CD4-positive, alpha-beta T cell treated with Interleukin-17A for 1 hour (primary cell): ENCODE measurements at regions not wholly inside any gene's neighbourhood (a gene's known extent, or its start where the extent isn't known, plus 50 kb on each side); places are given as distances from the start of the nearest gene placed in this dataset.
A peak's percentile ranks its signal among the peaks of the same experiment; 100 is the strongest.

Experiments
- DNase-seq: peaks from one replicate; pipeline ENCODE4 v3.0.0-alpha.2; 2020

DNA sequence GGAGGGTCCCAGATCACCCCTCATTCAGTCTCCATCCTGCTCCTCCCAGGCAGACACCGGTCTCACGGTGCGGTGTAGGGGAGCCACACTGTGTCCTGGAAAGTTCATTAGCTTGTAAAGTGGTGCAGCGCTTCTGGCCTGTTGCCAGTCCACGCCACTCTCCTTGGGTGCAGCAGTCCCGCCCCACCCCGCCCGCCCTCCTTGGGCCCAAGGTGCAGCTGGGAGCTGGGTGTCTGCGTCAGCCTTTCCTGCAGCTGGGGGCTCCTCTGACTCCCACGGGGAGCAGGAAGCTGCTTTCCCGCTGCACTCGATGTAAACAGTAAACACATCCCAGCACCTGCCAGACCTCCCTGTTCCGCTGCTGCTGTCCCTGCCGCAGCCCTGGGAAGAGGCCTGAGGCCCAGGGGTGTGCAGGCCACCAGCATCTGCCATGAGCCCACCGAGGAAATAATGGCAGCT, 53.8 kb upstream of the ASB18 start:
- no peak for DNase-seq

- no peak for DNase-seq
Observed at GRCh38 chr2:236318401-236318800, 54.2 kb upstream of the ASB18 start.

- no peak for DNase-seq
Observed at GRCh38 chr2:236319036-236319435, 54.8 kb upstream of the ASB18 start.

GRCh38 chr2:236321415-236321814, 57.2 kb upstream of the ASB18 start:
- no peak for DNase-seq

GRCh38 chr2:236333417-236334121, 69.4 kb upstream of the ASB18 start:
- no peak for DNase-seq

DNA sequence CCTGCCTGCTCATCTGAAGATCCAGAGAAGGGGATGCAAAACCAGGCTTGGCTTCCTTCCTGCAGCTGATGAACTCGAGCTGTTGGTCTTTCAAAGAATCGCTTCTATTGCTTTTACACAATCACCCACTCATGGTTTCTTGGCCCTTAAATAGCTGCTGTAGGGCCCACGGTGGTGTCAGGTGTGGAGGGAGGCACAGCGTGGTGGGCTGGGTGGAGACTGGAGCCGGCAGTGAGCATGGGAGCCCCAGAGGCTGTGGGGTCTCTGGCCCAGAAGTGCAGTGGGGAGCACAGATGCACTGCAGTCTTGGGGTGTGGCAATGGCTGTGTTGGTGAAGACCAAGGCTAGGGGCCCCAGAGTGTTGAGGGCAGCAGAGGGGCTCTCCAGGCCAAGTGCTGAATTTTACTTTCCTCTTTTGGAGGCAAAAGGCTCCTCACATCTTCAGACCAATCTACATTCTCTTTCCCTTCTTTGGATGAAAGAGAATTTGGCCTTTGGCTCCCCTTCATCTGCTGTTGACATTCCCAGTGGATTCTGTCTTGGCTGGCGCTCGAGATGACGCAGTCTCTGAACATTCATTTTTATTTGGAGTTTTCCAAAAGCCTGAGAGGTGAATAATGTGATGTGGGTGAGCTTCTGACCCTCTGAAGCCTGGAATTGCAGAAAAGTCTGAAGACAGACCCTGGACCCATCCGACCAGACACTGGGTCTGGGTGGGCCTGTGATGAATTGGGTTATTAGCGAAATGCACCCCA, 70.1 kb upstream of the ASB18 start:
- no peak for DNase-seq

- DNase-seq = no peak
Observed at GRCh38 chr2:236335696-236336574, 71.7 kb upstream of the ASB18 start.

DNA sequence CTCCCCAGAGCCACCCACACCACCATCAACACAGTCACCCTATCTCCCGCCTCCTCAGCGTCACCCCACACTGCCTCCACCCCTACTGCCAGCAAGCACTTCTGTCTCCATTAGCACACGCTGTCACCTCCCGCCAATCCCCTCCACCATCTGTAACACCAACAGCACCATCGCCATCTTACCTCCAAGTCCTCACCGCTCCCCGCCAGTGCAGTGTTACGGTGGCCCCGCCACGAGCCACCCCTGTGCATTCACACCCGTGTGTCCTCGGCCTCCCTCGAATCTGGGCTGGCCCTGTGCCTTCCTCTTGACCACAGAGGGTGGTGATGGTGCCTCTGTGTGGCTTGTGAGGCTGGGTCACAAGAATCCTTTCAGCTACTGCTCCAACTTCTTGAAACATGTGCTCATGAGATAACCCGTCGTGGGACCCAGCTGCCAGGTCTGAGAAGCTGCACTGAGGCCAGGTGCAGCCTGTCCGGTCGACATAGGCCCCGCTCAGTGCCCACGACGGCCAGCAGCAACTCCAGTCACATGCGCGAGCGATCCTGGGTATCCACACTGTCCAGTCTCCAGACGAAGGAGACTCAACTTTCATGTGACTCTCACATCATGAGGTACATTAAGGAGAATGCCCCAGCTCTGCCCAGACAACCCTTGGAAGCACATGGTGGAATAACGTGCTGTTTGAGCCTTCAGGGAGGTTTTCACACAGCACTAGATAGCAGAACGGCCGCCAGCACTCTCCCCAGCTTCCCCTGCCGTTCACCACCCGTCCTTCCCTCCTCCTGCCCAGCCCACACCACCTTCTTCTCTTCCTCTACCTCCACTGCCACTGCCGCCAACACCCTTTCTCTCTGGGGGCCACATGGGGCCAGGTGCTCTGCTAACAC, 72.6 kb upstream of the ASB18 start:
- DNase-seq = no peak

DNA sequence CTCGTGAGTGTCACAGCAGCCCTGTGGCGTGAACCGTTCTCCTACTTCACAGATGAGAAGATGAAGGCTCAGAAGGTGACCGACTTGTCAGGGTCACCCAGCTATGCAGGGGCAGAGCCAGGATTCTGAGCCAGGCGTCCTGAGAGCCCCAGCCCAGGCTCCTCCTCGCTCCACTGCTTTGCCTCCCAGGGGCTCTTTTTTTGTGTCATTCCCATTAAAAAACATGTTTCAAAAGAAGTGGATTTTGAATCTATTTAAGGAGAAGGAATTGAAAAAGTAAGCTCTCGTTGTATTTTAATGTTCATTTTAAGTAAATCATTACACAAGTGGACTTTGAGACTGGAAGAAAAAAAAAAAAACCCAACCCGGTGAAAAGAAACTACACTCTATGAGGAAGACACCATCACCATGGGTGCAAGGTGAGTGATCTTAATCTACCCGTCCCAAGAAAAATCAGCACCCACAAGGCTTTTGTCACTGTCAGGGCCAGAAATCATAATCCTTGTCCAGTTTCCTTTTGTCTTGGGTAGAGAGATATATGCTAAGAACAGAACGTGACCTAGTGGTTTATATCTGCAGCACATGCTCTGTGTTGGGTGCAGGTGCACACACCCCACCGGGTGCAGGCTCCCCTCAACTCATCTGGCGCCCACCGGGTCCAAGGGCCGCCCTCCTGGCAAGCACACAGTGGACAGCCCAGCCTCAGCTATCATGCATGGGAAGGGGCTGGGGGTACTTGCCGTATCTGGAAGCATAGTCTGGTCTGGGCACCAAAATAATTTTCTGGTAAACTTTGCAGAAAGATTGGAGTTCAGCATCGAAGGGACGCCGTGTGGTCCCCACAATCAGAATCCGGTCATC, 73.5 kb upstream of the ASB18 start:
- no peak for DNase-seq

GRCh38 chr2:236338495-236339184, 74.4 kb upstream of the ASB18 start:
- DNase-seq = no peak

- no peak for DNase-seq
Observed at GRCh38 chr2:236340251-236340650, 76.0 kb upstream of the ASB18 start.

DNA sequence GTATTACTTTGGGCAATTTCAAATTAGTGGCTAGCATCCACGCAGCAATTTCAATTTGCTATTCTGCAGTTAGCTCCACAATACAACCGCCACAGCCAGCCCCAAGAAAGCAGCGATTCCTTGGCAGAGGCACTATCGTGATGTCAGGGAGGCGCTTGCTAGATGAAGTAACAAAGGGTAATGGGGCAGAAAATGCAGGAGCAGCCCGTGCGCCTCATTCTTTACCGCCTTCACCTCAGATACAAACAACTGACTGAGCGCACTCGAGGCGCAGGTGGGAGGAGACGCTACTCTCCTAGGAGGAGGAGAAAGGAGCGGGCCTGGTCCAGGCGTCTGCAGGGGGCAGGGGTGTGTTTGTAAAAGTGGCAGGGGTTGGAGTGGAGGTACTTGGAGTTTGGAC, 76.9 kb upstream of the ASB18 start:
- DNase-seq = no peak

DNA sequence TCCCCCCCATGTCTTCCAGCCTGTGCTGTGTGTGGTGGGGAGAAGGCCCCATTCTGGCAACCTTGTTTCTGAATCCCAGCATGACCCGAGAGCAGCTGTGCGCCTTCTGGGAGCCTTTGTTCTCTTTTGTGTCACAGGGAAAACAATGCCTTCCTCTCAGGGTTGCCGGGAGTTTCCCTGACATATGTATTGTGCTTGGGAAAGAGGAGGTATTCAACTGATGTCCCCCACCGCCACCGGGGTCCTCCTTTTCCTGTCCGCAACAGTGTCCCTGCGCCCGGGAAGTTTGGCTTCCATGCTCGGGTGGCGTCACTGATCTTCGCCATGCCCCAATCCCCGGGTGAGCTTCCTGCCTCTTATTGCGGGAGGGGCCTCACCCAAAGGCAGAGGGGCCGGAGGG, 77.5 kb upstream of the ASB18 start:
- no peak for DNase-seq

DNA sequence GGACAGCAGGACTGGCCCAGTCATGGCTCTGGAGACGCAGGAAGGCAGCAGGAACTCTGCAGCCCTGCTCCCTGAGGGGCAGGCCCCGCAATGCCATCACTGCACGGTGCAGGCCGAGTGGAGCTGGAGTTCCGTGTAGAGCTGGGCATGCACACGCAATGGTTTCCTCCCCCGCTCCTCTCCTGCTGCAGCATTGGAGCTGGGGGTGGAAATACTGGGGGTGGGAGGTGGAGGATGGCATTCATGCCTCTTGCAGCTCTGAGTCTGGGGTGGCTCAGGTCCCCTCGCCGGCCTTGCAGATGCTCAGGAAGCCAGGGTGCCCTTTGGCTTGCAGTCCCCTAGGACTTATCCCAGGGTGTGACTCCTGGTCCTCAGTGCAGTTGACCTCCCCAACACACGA, 78.3 kb upstream of the ASB18 start:
- no peak for DNase-seq

GRCh38 chr2:236342951-236343350, 78.7 kb upstream of the ASB18 start:
- DNase-seq = no peak

DNA sequence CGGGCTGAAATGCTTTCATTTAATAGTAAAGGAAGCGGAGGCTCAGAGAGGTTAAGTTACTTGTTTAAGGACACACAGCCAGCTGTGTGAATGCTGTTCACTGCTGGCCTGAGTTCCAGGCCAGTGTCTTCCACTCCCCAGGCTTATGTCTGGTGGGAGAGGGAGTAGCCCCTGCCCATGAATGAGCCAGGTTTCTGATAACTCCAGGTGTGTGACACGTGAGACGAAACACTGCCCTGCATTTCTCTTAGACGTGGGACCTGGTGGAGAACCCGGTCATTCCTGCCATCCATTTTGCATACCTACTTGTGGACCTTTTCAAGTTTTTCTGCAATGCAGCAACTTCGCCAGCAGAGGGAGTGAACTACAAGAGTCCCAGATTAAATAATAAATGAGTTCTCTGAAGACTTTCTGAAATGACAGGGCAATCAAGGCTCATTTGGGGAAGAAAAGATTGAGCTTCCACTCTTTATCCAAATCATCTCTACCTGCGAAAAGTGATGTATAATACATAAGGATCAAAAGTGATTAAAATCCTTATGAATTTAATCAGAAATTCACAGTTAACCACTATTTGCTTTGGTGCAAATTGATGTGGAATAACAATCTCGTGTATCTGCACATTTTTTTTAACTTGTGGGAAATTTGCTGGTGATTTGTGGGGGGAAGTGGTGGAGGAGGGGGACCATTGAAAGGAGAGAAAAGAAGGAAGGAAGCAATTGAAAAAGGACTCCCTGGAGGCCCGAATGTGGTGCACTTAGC, 79.4 kb upstream of the ASB18 start:
- DNase-seq = peak; percentile 69

DNA sequence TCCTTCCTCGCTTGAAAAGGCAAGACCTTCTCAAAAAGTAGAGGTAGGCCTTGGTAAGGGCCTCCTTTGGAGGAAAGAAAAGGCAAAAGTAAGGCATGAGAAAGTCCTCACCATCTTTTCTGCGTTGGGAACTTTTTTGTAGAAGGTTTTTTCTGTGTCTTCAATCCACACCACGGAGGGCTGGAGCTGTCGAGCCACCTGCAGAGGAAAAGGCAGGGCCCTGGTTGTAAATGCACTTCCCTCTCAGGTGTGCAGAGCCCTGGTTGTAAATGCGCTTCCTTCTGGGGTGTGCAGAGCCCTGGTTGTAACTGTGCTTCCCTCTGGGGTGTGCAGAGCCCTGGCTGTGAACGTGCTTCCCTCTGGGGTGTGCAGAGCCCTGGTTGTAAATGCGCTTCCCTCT, 80.2 kb upstream of the ASB18 start:
- no peak for DNase-seq

- no peak for DNase-seq
Observed at GRCh38 chr2:236345081-236345714, 81.0 kb upstream of the ASB18 start.

- no peak for DNase-seq
Observed at GRCh38 chr2:236346366-236346765, 82.2 kb upstream of the ASB18 start.

- DNase-seq = no peak
Observed at GRCh38 chr2:236348279-236348678, 84.1 kb upstream of the ASB18 start.
